H9 (cell line): ENCODE measurements at regions not wholly inside any gene's neighbourhood (a gene's known extent, or its start where the extent isn't known, plus 50 kb on each side); places are given as distances from the start of the nearest gene placed in this dataset.

ENCODE experiments used
- DNase-seq: peaks from one replicate; pipeline ENCODE4 v3.0.0-alpha.2; 2017
- H2AFZ ChIP-seq: one replicate; pipeline ENCODE4 v1.6.1; 2013; ENCODE audit warnings: mild to moderate bottlenecking, low read length, control low read depth, moderate library complexity
- H2AK5ac ChIP-seq: 2 replicates; pipeline ENCODE4 v1.6.1; 2013; ENCODE audit warnings: low read length, control low read depth, mixed read lengths; ENCODE audit not compliant: insufficient read length
- H2BK120ac ChIP-seq: one replicate; pipeline ENCODE4 v1.6.1; 2013; ENCODE audit warnings: low read depth, mild to moderate bottlenecking, low read length, control low read depth, inconsistent platforms; ENCODE audit not compliant: poor library complexity, severe bottlenecking
- H2BK12ac ChIP-seq: 2 replicates; pipeline ENCODE4 v1.6.1; 2013; ENCODE audit warnings: low read length, control low read depth, mixed read lengths, low read depth; ENCODE audit not compliant: insufficient read length
- H2BK15ac ChIP-seq: 2 replicates; pipeline ENCODE4 v1.6.1; 2013; ENCODE audit warnings: low read depth, low read length, control low read depth
- H2BK20ac ChIP-seq: one replicate; pipeline ENCODE4 v1.6.1; 2013; ENCODE audit warnings: low read depth, mild to moderate bottlenecking, low read length, control low read depth, inconsistent platforms; ENCODE audit not compliant: poor library complexity, severe bottlenecking
- H2BK5ac ChIP-seq: 2 replicates; pipeline ENCODE4 v1.6.1; 2013; ENCODE audit warnings: low read length, control low read depth, mixed read lengths; ENCODE audit not compliant: insufficient read length
- H3K14ac ChIP-seq: 2 replicates; pipeline ENCODE4 v1.6.1; 2013; ENCODE audit warnings: low read length, control low read depth; ENCODE audit not compliant: insufficient read depth
- H3K18ac ChIP-seq: 2 replicates; pipeline ENCODE4 v1.6.1; 2013; ENCODE audit warnings: low read depth, mild to moderate bottlenecking, mixed read lengths, low read length, control low read depth; ENCODE audit not compliant: insufficient read length
- H3K23ac ChIP-seq: 2 replicates; pipeline ENCODE4 v1.6.1; 2013; ENCODE audit warnings: low read length, control low read depth, mixed read lengths, low read depth; ENCODE audit not compliant: insufficient read length
- H3K23me2 ChIP-seq: 2 replicates; pipeline ENCODE4 v1.6.1; 2013; ENCODE audit warnings: low read depth, mild to moderate bottlenecking, mixed read lengths, low read length, control low read depth; ENCODE audit not compliant: insufficient read length, poor library complexity, severe bottlenecking
- H3K27ac ChIP-seq: 2 replicates; pipeline ENCODE4 v1.5.1; 2013; ENCODE audit warnings: low read length, control low read depth, mixed read lengths, low read depth; ENCODE audit not compliant: insufficient read length
- H3K27me3 ChIP-seq: 2 replicates; pipeline ENCODE4 v1.6.1; 2013; ENCODE audit warnings: low read length, control low read depth, inconsistent platforms; ENCODE audit not compliant: insufficient read depth
- H3K4ac ChIP-seq: 2 replicates; pipeline ENCODE4 v1.6.1; 2013; ENCODE audit warnings: low read depth, mild to moderate bottlenecking, control low read depth, inconsistent platforms, low read length, moderate library complexity
- H3K4me1 ChIP-seq: 2 replicates; pipeline ENCODE4 v1.6.1; 2013; ENCODE audit warnings: low read length, control low read depth, inconsistent platforms; ENCODE audit not compliant: insufficient read depth
- H3K4me2 ChIP-seq: 2 replicates; pipeline ENCODE4 v1.6.1; 2013; ENCODE audit warnings: low read length, control low read depth, mixed read lengths; ENCODE audit not compliant: insufficient read length, insufficient read depth
- H3K56ac ChIP-seq: 2 replicates; pipeline ENCODE4 v1.6.1; 2013; ENCODE audit warnings: low read depth, mild to moderate bottlenecking, mixed read lengths, low read length, control low read depth; ENCODE audit not compliant: insufficient read length
- H3K79me1 ChIP-seq: 2 replicates; pipeline ENCODE4 v1.6.1; 2013; ENCODE audit warnings: low read depth, mild to moderate bottlenecking, moderate library complexity, low read length, control low read depth, inconsistent platforms; ENCODE audit not compliant: insufficient read depth, poor library complexity, severe bottlenecking
- H3K79me2 ChIP-seq: 2 replicates; pipeline ENCODE4 v1.6.1; 2013; ENCODE audit warnings: low read length, control low read depth, inconsistent platforms; ENCODE audit not compliant: insufficient read depth
- H3K9ac ChIP-seq: 2 replicates; pipeline ENCODE4 v1.6.1; 2013; ENCODE audit warnings: low read length, control low read depth, mixed read lengths; ENCODE audit not compliant: insufficient read length; ENCODE audit errors: extremely low read depth
- H3K9me3 ChIP-seq: one replicate; pipeline ENCODE4 v1.6.1; 2013; ENCODE audit warnings: low read depth, low read length, inconsistent platforms; ENCODE audit not compliant: control insufficient read depth
- H3T11ph ChIP-seq: one replicate; pipeline ENCODE4 v1.6.1; 2013; ENCODE audit warnings: mild to moderate bottlenecking, low read length, control low read depth, inconsistent platforms
- H4K20me1 ChIP-seq: one replicate; pipeline ENCODE4 v1.6.1; 2013; ENCODE audit not compliant: control insufficient read depth, insufficient read length, insufficient read depth
- H4K5ac ChIP-seq: 2 replicates; pipeline ENCODE4 v1.6.1; 2013; ENCODE audit warnings: low read depth, mild to moderate bottlenecking, mixed read lengths, low read length, control low read depth; ENCODE audit not compliant: insufficient read length
- H4K8ac ChIP-seq: replicated peaks from 2 replicates; pipeline ENCODE4 v1.6.1; 2013; ENCODE audit warnings: low read length, control low read depth, mixed read lengths, low read depth; ENCODE audit not compliant: insufficient read length
- H4K91ac ChIP-seq: 2 replicates; pipeline ENCODE4 v1.6.1; 2013; ENCODE audit warnings: low read depth, mild to moderate bottlenecking, moderate library complexity, mixed read lengths, low read length, control low read depth; ENCODE audit not compliant: insufficient read length
- H3K27ac Mint-ChIP-seq, 3 experiments: 2 replicates in 2 of 3; 3 replicates in 1 of 3; pipeline ENCODE4 v1.8.0; 2020 to 2021; ENCODE audit warnings: mixed read lengths in 3 of 3, mild to moderate bottlenecking in 1 of 3, moderate library complexity in 1 of 3
- H3K27me3 Mint-ChIP-seq: 2 replicates; pipeline ENCODE4 v1.8.0; 2021; ENCODE audit warnings: low read depth, mild to moderate bottlenecking, moderate library complexity, mixed read lengths
- H3K36me3 Mint-ChIP-seq, 3 experiments: 2 replicates in 2 of 3; 3 replicates in 1 of 3; pipeline ENCODE4 v1.8.0; 2020 to 2021; ENCODE audit warnings: low read depth in 3 of 3, mixed read lengths in 3 of 3; ENCODE audit not compliant: insufficient read depth in 1 of 3
- H3K4me1 Mint-ChIP-seq, 2 experiments: 2 replicates each; pipeline ENCODE4 v1.8.0; 2020; ENCODE audit warnings: mixed read lengths in 2 of 2
- H3K4me3 Mint-ChIP-seq, 2 experiments: 2 replicates in 1 of 2; 3 replicates in 1 of 2; pipeline ENCODE4 v1.8.0; 2020 to 2021; ENCODE audit warnings: mild to moderate bottlenecking in 2 of 2, mixed read lengths in 2 of 2, moderate library complexity in 1 of 2
- H3K9me3 Mint-ChIP-seq, 2 experiments: 2 replicates in 1 of 2; 3 replicates in 1 of 2; pipeline ENCODE4 v1.8.0; 2020; ENCODE audit warnings: mild to moderate bottlenecking in 2 of 2, mixed read lengths in 2 of 2, moderate library complexity in 1 of 2
- CTCF ChIP-seq: fragments of 200-600 bp; sonication (generic); conservative IDR thresholded peaks from 3 replicates; pipeline ENCODE4 v1.8.0; 2021; ENCODE audit warnings: antibody characterized with exemption, mild to moderate bottlenecking
- WGBS: extraction: QIAGEN DNeasy Blood & Tissue Kit; methylation state at CpG from one replicate; pipeline ENCODE4 v1.1.7; 2013; ENCODE audit warnings: missing lambda C conversion rate, low lambda C conversion rate, mixed read lengths; ENCODE audit not compliant: insufficient read length; ENCODE audit errors: extremely low coverage; 5-methylcytosine and 5-hydroxymethylcytosine counted together

GRCh38 chr21:20186186-20186585 is 812.0 kb upstream of the NCAM2 start:
- Histone ChIP-seq H3K4ac (no peak overlapping the region), H2BK12ac (no peak overlapping the region), H2AK5ac (no peak overlapping the region), H3K18ac (no peak overlapping the region), H2BK20ac (no peak overlapping the region), H3K9me3 (no peaks in the 10 kb centered on the region), H3K4me1 (no peaks in the 10 kb centered on the region), H3K9ac (no peak overlapping the region), H4K91ac (no peak overlapping the region), H3K56ac (no peak overlapping the region), H2BK15ac (no peak overlapping the region), H3T11ph (no peak overlapping the region), H4K5ac (no peak overlapping the region), H2AFZ (no peak overlapping the region), H3K4me2 (no peak overlapping the region), H4K20me1 (no peaks in the 10 kb centered on the region), H4K8ac (no peak overlapping the region), H3K23me2 (no peaks in the 10 kb centered on the region), H3K27me3 (no peaks in the 10 kb centered on the region), H3K79me2 (no peaks in the 10 kb centered on the region), H3K79me1 (no peaks in the 10 kb centered on the region), H3K27ac (no peak overlapping the region), H2BK120ac (no peak overlapping the region), H3K14ac (no peak overlapping the region), H3K23ac (no peak overlapping the region), H2BK5ac (no peak overlapping the region)
- WGBS, result no CpG with 5 or more reads among the region's 3 CpGs
- H3K4me1 Mint-ChIP-seq, result no peaks in the 10 kb centered on the region
- no peaks in the 10 kb centered on the region for H3K27me3 Mint-ChIP-seq
- peaks cover 1 to 8% (median 7%) of the 10 kb centered on the region in 3 experiments; a peak in 5 of 7 replicates for H3K36me3 Mint-ChIP-seq
- TF ChIP-seq CTCF, result no peak
- H3K4me3 Mint-ChIP-seq, result no peak overlapping the region
- DNase-seq, result no peak
- H3K27ac Mint-ChIP-seq, result no peak overlapping the region
- H3K9me3 Mint-ChIP-seq, result peaks cover 8 to 12% of the 10 kb centered on the region in 2 experiments; a peak in 4 of 5 replicates
